GM21447 (cell line): ENCODE measurements at regions not wholly inside any gene's neighbourhood (a gene's known extent, or its start where the extent isn't known, plus 50 kb on each side); places are given as distances from the start of the nearest gene placed in this dataset.

Source experiments
- ATAC-seq: cut with Tn5 transposase; IDR thresholded peaks from one replicate; pipeline ENCODE4 v1.9.1; 2021; ENCODE audit not compliant: unreplicated experiment

GRCh38 chr2:176642074-176642473 lies 372.8 kb downstream of the MTX2 start:
- ATAC-seq: no peak

GRCh38 chr2:176643646-176644045 lies 374.4 kb downstream of the MTX2 start:
- no peak for ATAC-seq

DNA sequence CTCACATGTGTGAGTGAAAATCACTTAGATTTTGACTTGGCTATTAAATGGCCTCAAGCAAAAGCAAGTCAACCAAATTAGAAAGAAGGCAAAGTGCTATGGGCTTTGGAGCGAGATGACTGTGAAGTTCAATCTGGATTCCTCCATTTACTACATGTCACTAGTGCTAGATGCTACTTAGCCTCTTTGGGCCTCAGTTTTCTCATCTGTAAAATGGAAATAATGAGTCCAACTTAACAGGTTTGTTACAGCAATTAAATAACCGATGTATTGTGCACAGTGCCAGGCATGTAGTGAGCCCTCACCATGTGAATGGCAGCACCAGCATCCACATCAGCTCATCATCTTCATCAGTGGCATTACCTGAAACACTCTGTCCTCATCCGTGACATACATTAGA lies 376.3 kb downstream of the MTX2 start:
- no peak for ATAC-seq

GRCh38 chr2:176646033-176646615 lies 376.9 kb downstream of the MTX2 start:
- no peak for ATAC-seq

- ATAC-seq: no peak
These were observed 378.3 kb downstream of the MTX2 start for GRCh38 chr2:176647325-176648165.

GRCh38 chr2:176648700-176649297 lies 379.6 kb downstream of the MTX2 start:
- ATAC-seq: no peak

DNA sequence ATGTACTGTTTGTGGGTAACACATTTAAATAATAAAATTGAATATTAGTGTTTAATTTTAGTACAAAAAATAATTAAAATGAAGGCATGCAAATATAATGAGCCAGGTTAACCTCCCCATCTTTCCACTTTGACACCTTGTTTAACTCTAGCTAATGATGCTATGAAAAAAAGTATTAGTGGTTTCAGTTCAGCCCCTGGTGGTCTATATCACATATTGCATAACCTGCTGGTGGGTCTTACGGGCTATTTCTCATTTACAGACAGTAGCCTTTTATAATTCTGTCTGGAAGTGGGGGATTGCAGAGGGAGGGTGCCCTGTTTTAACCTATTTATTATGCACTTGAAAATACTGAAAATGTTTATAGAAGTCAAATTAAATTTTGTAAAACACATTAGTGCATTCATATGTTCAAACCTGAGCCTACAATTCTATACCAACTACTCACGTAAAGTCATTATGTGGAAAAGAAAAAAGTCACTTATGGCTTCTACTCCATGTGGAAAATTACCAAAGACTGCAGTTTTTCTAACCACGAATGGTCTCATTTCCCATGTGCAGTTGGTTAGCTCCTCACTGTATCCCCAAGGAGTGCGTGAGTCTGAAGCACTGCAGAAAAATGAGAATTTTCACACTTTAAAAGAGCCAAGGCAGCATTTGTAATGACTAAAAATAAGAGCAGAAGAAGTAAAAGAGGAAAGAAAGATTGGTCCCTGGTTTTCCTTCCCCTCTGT lies 381.0 kb downstream of the MTX2 start:
- no peak for ATAC-seq

DNA sequence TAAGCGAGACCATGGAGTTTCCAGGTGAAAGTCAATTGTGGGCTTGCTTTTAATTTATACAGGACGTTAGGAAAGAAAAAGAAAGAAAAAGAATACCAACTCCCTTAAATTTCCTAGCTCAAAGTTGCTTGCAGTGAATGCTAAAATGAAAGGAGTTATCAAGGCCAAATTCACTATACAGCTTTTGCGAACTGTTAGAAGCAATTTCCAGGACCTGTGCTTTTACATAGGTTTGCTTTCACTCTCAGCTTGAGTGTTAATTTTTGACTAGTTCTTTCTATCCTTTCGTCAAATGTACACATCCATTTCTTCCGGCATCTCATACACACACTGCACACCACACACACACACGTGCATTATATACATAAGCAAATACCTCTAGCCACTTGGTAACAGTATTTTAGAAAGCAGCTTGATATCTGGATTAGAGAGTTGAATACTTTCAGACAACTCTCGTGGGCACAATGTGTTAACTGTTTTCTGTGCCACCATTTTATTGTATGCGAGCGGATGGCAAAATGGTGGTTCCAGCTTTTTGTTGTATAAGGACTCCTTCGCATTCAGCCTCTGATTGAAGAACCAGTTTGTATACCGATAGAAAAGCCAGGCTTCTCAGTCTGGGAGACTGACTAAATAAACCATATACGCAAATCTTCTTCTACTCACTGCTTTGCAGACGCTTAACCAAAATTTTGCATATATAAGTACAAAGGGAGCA lies 381.8 kb downstream of the MTX2 start:
- no peak for ATAC-seq

- peak; percentile 61 for ATAC-seq
These were observed 383.3 kb downstream of the MTX2 start for GRCh38 chr2:176652300-176653182.

GRCh38 chr2:176653479-176654443 lies 384.5 kb downstream of the MTX2 start:
- ATAC-seq: peak; percentile 77

DNA sequence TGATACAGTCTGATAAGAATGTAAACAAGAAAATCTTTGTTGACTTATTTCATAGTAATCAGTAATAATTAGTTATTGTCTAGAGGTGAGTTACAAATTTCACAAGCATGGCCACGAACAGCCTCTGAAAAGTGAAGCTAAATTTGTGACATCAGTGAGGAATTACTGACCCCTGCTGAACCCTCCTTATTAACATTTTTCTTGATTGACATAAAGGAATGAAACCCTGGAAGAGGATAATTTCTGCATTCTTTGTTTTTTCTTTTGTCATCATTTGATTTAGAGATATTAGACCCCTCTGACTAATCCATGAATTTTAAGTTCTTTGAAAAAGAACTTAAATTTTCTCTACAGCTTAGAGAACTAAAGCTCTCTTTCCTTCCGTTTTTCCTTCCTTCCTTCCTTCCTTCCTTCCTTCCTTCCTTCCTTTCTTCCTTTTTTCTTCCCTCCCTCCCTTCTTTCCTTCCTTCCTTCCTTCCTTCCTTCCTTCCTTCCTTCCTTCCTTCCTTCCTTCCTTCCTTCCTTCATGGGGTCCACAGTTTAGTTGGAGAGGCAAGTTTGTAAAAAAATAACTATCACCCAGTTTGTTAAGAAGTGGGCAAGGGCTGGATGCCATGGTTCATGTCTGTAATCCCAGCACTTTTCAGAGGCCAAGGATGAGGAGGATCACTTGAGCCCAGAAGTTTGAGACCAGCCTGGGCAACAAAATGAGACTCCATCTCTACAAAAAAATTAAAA lies 387.0 kb downstream of the MTX2 start:
- no peak for ATAC-seq

- no peak for ATAC-seq
These were observed 387.5 kb downstream of the MTX2 start for GRCh38 chr2:176656776-176657140.

DNA sequence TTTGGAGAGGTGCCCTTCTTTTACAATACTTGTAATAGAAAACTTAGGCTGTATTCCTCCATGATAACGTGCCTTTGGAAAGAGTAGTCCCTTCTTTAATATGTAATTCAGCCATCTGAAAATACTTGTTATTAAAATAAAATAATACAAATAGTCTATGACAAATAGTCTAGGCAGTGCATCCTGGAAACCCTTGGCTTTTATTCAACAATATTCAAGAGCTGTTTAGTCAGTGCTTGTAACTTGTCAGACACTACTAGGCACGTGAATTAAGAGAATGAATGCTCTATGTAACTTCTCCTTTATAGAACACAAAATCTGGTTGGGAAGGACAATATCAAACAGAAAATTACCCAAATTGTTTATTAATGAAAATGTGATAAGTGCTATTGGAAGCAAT lies 388.2 kb downstream of the MTX2 start:
- no peak for ATAC-seq

- no peak for ATAC-seq
These were observed 389.5 kb downstream of the MTX2 start for GRCh38 chr2:176658708-176659107.

DNA sequence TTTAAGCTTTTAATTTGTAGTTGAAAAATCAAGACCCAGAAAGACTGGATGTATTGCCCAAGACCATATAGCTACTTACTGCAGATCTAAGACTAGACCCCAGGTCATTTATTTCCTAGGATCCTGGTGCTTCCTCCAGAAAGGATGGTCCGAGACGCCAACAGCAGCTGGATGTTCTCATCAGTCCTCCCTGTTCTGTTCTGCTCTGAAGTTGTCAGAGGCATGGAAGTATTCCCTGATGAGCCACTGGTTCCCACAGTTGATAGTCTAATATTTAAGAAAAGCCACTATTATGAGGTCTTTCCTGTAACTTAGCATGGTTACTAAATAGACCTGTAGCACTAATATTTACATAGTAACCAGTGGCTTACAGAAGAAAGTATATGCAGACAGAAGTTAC lies 393.5 kb downstream of the MTX2 start:
- no peak for ATAC-seq

GRCh38 chr2:176664478-176664877 lies 395.2 kb downstream of the MTX2 start:
- ATAC-seq: no peak

DNA sequence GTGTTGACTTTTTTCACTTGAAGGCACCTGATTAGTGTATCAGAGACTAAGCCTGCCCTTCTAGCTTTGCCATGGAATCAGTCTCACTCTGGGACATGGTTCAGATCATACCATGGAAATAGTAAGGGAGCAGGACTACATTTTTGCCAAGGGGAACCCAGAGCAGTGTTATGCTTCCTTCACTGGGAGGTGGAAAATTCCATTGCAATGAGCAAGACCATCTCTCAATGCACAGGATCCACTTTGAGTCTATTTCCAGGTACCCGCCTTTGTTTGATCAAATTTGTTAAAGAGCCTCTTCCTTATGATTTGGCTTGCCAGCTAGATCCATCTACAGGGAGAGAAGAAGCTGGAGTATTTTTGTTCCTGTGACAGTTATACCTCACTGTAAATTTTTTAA lies 395.8 kb downstream of the MTX2 start:
- no peak for ATAC-seq

DNA sequence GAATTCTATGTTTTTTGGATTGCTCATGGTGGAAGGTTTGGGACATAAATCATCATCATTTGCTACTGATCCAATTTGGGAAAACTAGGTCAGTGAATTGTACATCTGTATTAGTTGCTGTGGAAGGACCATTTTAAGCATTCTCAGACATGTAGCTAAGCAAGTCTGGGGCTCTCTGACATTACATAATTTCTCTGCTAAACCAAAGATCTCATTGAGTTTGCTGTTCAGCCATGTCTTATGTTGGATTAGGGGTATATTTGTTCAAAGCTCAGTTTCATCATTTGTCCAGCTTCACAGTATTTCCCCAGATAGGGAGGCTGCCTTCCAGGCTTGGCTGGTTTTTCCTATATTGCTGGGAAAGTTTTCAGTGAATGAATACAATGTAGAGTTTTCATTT lies 399.7 kb downstream of the MTX2 start:
- no peak for ATAC-seq
